GM19328 (cell line): ENCODE measurements at regions not wholly inside any gene's neighbourhood (a gene's known extent, or its start where the extent isn't known, plus 50 kb on each side); places are given as distances from the start of the nearest gene placed in this dataset.

Experiments used
- ATAC-seq: cut with Tn5 transposase; IDR thresholded peaks from one replicate; pipeline ENCODE4 v1.9.1; 2021; ENCODE audit warnings: mild to moderate bottlenecking, moderate library complexity; ENCODE audit not compliant: unreplicated experiment

DNA sequence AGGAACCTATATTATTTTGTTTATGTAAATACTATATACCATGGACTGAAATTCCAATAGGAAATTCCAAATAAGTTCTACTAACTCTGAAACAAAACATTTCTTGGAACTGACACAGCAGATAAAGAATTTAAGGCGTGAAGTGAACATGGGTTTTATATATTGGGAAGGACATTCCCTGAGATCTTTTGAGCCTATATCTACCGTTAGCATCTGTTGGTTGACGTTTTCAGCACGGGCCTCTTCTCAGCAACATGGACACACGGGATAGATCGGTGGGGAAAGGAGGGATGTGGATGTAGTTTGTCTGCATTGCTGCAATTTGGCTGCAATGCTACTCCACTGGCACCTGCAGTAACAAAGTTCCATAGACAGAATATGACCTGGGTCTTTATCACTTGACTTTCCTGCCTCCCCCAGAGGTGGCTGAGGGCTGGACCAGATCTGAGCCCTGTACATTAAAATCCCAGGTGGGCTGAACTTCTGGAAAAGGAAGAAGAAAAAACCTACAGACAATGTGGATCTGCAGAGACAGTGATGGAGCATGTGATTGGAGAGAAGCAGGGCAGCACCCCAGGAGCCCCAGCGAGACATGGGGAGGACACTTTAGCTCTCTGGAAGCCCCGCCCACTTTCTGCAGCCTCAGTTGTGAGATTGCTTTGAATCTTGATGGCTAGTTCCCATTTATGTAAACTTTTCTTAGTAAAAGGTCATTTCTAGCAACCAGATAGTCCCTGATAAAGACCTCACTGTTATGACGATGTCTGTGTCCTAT is 91.2 kb upstream of the CPEB4 start:
- ATAC-seq = no peak

DNA sequence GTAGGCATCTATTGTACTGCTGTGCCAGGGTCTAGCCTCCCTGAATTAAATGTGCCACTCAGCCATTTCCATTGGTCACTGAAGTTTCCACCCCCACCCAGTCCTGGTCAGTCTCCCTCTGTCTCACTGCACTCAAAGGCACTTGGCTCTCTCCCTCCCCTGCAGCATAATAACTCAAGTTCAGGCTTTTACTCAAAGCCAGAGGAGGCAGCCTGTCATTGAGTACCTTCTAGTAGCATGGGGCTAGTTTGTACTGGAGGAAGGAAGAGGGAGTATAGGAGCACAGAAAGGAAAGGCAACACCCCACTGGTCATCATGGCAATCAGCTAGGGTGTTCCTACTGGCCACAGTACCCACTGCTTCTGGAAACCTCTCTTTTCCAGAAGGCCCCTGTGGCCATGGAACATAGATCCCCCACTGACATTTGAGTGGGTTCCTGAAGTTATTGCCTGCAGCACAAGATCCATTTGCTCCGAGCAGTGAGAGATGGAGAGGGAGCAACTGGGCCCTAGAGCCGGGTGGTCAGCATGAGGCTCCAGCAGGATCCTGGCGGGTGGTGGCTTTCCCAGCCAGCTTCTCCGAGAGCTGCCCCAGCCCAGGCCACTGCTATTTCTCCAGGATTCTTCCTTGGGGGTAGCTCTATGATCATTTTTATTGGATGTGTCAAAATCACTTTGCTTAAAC is 89.9 kb upstream of the CPEB4 start:
- ATAC-seq = no peak

DNA sequence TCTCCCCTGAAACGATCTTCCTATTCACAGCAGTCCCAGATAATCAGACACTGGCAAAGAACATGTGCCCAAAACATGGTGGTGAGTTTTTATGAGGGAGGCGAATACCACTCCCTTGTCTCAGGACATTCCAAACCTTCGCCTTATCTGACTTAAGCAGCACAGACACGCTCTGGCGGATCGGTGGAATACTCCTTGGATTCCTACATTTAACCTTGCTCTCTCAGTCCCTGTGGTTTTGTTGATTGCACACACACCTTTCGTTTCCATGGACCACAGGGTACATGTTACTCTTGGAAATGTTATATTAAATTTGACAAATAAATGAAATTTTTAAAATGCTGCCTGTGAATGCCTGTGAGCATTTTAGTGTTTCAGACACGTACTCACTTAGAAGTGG is 87.8 kb upstream of the CPEB4 start:
- ATAC-seq = no peak

DNA sequence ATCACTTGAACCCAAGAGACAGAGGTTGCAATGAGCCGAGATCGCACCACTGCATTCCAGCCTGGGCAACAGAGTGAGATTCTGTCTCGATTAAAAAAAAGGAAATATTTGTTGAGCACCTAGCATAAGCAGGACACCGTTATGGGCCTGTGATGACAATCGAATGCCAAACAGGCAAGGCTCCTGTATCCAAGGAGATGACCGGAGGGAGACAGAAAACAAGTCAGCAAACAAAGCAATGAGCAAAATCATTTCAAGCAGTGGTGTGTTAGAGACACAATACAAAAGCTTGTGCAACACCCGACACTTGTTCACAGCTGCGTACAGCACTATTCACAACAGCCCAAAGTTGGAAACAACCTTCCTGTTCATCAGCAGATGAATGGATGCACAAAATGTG is 87.1 kb upstream of the CPEB4 start:
- no peak for ATAC-seq

DNA sequence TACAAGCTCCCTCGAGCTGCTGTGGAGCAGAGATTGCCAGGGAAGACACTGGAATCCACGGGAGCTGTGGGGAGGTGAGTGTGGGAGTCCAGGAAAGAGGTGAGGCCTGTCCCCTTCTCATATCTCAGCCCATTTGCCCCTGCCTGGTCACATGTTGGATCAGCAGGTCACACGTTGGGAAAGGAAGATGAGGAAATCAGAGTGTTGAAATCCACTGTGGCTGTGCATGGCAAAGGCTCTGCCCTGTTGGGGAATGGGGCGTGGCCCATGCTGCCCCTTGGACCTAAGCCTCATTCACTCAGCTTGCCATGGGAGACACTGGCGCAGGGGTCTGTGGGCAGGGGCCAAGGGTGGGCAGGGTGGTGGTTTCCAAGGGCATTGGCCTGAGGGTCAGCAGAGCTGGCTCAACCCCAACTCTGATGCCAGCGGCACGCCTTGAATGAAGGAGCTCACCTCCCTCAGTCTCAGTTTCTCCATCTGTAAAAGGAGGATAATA is 85.4 kb upstream of the CPEB4 start:
- no peak for ATAC-seq

DNA sequence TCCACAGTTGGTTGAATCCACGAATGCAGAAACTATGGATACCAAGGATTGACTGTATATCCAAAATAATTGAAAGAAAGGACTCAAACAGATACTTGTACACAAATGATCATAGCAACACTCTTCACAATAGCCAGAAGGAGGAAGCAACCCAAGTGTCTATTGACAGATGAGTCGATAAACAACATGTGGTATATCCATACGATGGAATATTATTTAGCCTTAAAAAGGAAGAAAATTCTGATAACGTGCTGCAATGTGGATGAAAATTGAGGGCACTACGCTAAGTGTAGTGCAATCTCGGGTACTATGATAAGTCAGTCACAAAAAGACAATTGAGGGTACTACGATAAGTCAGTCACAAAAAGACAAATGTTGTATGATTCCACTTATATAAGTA is 83.6 kb upstream of the CPEB4 start:
- ATAC-seq = no peak

DNA sequence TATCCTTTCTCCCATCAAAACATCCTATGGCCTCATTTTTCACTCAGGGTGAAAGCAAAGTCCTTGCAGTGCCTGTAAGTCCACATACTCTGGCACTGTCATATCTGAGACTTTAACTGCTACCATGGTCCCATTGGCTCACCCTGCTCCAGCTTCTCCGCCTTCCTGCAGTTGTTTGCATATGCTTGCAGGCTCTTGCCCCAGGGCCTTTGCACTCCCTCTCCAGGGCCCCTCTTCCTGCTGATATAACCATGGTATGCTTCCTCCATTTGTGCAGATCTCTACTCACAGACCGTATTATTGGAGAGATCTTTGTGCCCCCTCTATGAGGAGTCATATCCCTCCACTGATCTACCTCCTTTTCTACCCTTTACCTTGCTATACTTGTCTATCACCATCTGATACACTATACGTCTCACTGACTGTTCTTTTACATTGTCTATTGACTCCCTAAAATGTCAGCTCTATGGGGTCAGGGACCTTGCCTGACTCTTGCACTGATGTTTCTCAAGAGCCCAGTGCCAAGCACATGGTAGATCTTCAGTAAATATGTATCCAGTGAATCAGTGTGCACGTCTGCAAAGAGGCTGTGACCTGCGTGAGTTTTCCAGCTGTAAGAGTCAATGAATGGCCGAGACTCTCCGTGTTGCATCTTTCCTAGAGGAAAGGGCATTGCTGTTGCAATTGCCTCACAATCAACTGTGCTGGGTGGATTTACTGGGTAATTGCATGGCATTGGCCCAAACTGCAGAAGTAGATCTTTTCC is 81.7 kb upstream of the CPEB4 start:
- no peak for ATAC-seq

DNA sequence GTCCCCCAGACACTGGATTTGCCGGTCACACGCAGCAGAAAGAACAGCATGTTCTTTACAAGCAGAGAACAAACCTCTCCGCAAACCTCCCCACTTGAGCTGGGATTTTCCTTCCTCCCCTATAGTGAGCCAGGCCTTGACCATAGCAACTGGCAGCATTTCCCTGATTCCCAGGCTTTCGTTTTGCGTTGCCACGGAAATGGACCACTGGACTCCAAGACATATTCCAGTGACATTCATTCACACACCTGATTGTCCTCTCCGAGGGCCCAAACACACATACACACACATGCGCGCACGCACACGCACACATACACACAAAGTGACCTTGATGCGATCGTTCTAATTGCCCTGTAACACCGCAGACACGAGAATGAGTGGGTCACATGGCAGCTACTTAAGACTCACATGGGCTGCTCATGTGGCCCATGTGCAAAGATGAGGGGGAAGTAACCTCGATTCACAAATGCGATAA is 80.9 kb upstream of the CPEB4 start:
- ATAC-seq = no peak

DNA sequence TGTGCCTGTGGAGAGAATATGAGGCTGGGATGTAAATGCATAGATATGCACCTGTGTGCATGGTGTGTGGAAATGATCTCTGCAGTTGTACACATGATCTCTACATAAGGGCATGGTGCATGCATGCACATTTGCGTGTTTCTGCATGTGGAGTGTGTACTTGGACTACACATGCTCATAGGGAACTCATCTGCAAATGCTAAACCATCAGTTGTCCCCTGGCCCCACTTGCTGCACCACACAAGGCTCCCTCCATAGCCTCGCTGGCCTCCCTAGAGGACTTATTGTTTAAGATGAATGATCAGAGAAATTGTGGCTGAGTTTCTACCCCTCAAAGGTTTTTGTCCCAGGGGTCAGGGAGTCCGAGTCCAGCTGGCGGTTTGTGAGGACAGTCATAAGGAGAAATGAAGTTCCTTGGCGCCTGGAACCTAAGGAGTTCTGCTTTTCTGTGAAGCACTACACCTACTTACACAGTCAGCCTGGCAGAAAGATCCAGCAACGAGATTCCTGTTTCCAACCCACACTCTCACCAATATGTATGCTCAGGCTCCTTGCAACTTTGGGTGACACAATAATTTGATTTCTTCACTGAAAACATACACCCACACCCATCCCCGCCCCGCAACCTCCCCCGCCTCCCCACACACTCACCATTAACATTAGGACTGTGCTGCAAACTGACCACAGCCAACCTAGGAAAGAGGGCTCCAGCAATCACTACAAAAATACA is 79.9 kb upstream of the CPEB4 start:
- ATAC-seq = no peak

DNA sequence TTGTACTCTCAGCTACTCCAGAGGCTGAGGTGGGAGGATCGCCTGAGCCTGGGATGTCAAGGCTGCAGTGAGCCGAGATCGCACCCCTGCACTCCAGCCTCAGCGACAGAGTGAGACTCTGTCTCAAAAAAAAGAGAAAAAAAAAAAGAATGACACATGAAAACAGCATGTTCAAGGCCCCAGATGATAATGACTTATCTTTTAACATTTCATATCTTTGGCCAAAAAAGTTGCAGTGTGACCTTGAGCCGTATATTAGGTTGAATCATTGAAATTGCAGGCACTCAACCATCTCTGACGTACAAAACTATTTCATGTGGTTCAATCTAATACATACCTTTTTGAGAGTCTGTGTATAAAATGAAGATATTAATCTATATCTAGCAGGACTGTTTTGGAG is 79.1 kb upstream of the CPEB4 start:
- no peak for ATAC-seq

DNA sequence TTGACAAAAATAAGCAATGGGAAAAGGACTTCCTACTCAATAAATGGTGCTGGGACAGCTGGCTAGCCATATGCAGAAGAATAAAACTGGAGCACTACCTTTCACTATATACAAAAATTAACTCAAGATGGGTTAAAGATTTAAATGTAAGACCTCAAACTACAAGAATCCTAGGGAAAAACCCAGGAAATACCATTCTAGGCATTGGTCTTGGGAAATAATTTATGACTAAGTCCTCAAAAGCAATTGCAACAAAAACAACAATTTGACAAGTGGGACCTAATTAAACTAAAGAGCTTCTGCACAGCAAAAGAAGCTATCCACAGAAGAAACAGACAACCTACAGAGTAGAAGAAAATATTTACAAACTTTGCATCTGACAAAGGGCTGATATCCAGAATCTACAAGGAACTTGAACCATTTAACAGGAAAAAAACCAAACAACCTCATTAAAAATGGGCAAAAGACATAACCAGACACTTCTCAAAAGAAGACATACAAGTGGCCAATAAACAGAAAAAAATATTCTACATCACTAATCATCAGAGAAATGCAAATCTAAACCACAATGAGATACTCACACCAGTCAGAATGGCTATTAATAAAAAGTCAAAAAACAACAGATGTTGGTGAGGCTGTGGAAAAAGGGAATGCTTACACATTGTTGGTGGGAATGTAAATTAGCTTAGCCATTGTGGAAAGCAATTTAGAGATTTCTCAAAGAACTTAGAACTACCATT is 75.2 kb upstream of the CPEB4 start:
- no peak for ATAC-seq

DNA sequence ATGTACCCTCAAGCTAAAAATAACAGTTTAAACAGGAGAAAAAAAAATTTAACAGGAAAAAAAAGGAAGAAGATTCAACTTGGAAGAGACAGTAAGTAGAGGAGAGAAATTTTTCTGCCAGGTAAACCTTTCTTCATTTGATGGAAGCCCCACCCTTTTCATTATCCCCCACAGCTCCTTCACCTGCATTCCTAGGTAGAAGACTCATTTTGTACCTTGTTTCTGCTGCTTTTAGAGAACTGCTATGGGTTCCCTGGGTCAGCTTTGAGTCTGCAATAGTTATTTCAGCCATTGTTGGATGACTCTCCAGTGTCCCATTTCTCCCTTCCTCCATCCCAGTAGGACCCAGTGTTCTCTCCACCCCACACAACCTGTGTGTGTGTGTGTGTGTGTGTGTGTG is 74.1 kb upstream of the CPEB4 start:
- ATAC-seq = no peak

DNA sequence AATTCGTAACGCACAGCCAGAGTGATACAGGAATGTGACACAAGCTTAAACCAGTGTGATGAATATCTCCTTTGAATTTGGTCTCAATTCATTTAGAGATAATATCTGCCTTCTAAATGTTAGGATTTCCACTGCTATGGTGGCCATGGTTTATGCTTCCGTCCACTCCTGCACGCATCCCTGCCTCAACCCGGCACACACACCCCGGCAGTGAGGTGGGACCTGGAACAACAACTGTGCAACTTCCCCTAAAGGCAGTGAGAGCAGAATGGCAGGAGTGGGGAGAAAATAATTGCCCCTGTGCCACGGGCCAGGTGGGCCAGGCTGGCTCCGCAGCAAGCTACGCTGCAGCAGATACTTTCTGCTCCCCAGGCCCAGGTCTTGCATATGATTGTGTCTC is 72.6 kb upstream of the CPEB4 start:
- ATAC-seq = no peak

DNA sequence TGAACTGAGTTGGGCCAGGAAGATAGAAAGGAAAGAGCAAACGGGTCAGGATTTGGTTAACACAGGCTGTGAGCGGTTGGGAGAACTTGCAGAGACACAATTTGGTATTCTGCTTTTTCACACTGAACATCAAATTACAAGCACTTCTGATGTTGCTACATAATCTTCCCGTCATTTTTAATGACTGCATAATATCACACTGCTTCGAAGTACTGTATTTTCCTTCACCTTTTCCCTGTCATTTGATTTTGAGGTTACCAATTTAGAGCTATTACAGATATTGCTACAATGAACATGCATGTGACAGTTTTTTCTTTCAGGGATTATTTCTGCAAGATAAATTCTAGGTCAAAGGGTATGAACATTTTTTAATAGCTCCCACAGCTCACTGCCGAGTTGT is 71.4 kb upstream of the CPEB4 start:
- no peak for ATAC-seq

DNA sequence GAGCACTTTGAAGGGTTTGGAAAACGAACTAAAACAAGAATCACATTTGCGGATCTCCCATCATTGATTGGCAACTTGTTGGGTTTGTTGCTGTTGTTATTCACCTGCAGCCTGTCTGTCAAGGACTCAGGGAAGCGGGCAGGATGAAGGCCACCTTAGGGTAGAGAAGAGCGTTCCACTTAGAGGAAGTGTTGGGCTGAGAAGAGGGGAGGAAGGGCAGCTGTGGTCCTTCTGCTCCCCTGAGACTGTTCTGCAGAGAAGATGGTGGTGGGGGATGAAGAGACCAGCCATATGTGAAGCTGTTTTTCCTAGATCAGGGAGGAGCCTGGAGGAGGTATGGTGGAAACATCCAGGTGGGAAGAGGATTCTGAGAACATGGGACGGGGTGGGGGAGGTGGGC is 70.6 kb upstream of the CPEB4 start:
- ATAC-seq = no peak

DNA sequence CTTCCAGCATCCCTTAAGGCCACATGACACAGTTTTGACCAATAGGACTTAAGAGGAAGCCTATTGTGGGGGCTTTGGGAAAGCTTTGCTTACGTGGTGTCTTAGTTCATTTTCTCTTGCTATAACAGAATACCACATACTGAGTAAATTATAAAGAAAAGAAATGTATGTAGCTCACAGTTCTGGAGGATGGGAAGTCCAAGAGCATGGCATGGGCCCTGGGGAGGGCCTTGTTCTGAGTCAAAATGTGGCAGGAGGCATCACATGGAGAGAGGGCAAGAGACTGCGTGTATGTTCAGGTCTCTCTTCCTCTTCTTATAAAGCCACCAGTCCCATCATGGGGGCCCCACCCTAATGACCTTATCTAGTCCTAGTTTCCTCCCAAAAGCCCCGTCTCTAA is 68.6 kb upstream of the CPEB4 start:
- no peak for ATAC-seq

DNA sequence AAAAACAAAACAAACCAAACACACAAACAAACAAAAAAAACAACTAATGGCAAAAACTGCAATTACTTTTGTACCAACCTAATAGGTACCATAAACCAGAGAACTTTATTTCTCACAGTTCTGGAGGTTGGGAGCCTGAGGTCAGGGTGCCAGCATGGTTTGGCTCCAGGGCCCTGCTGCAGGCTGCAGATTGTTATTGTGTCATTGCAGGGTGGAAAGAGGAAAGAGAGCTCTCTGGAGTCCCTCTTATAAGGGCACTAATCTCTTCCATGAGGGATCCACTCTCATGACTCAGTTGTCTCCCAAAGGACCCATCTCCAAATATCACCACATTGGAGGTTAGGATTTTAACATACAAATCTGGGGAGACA is 64.9 kb upstream of the CPEB4 start:
- ATAC-seq = no peak

DNA sequence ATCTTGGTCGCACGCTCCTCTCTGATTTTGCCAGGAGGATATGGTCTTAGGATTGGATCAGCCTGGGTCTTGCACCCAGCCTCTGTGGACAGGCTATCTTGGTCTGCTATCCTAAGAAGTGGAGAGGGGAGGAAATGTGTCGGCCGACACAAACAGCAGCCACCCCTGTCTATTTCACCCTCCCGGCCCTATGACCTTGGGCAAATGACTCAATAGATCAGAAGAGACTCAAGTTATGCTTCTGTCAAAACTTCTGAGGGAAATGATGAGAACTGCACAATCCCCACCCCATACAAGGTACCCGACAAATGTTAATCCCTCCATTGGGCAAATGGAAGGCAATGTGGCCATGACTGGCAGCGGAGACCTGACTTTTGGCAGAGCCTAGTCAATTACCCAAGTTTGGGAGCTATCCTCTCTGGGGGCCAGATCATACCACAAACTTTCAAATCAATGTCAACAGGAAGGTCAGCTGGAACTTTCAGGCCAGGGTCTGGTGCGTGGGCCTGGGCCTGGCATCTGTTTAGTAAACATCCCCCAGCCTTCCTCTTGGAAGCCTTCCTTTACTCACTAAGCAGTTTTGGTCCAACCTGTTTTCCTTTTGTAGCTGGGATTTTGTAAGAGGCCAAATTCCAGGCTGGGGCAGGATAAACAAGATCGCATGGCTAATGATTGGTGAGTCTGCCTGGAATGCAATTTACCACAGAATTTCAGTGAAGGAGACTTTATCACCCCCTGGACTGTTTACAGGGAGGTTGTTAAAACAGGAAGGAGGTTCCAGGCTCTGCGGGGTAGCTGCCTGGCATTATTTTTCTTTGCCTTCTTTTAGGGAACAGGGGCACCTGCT is 64.2 kb upstream of the CPEB4 start:
- no peak for ATAC-seq

DNA sequence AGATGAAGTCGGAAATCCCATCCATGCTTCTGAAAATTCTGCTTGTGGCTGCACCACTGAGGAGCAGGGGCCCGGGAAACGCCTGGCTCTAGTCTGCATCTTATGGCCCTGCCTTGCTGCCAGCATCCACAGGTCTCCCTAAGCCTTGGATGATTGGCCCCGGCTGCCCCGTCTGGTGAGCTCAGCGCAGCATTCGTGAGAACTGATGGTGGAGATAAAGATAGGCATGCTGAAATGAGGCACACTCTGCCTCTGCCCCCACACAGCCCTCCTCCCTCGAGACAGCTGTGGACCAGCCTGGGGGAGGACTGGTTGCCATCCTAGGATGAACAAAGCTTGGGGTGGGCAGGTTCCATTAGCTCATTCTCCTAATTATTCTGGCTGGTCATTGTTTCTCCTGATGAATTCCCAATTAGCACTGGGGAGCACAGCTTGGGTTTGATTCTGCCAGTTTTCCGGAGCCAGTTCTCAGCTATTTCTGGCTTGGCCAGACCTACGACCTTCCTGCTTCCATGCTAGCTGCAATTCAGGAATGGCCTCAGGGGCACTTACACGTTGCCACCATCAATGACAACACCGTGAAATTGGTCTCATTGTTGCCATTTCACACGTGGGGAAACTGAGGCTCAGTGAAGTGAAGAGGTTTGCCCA is 62.8 kb upstream of the CPEB4 start:
- ATAC-seq = no peak
